Colonic mucosa (tissue), 4 donors: ENCODE measurements at regions not wholly inside any gene's neighbourhood (a gene's known extent, or its start where the extent isn't known, plus 50 kb on each side); places are given as distances from the start of the nearest gene placed in this dataset.

Source experiments
- DNase-seq: peaks from one replicate; pipeline ENCODE4 v3.0.0-alpha.2; 2020
- H3K27ac ChIP-seq: fragments of 200-600 bp; one replicate; pipeline ENCODE4 v1.8.0; 2021
- H3K27me3 ChIP-seq: fragments of 200-600 bp; one replicate; pipeline ENCODE4 v1.8.0; 2021
- H3K36me3 ChIP-seq: fragments of 200-600 bp; one replicate; pipeline ENCODE4 v1.8.0; 2021
- H3K4me1 ChIP-seq: fragments of 200-600 bp; one replicate; pipeline ENCODE4 v1.8.0; 2021; ENCODE audit warnings: mild to moderate bottlenecking
- H3K4me3 ChIP-seq: fragments of 200-600 bp; one replicate; pipeline ENCODE4 v1.8.0; 2021
- H3K9ac ChIP-seq, 2 donors: one replicate each; pipeline ENCODE4 v1.7.0; 2013; ENCODE audit warnings: control low read depth in 2 of 2, low read depth in 2 of 2, low read length in 2 of 2
- H3K9me3 ChIP-seq: fragments of 200-600 bp; one replicate; pipeline ENCODE4 v1.8.0; 2021
- intact Hi-C: fragments of 100-400 bp; cut with DNase I; formaldehyde crosslinking; loops from one replicate; pipeline ENCODE4 v1.14.1; 2022
- TF ChIP-seq, protein P1 (sequence below): fragments of 200-600 bp; IDR thresholded peaks from one replicate; pipeline ENCODE4 v1.8.0; 2022; ENCODE audit warnings: antibody characterized with exemption, mild to moderate bottlenecking
- donor health status: healthy.
- donor health status: DM: no; HTN: no; CAD: no.
- donor health status: DM: no; HTN: no; CAD: no.

DNA sequence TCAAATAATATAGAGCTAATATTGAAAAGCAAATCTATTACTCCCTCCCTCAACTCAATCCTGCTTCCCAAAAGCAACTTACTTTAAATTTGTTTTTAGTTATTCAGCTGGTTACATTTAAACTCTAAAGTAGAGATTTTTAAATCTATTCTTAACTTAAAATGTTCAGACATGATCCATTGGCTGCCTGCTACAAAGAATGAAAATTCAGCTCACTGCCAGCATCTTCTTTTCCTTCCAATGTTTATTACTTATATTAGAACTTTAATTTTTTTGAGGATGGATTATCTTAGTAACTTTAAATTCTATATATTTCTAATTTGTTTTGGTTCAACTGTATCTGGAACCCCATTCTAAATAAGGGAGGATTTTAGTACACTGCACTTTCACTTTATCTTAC is 163.2 kb downstream of the TMEM167A start:
- Histone ChIP-seq H3K4me1 (no peaks in the 10 kb centered on the region), H3K36me3 (no peaks in the 10 kb centered on the region), H3K27me3 (no peaks in the 10 kb centered on the region), H3K4me3 (no peak overlapping the region), H3K9ac (no peak overlapping the region), H3K27ac (no peak overlapping the region), H3K9me3 (no peaks in the 10 kb centered on the region)
- intact Hi-C loops = no loop called here
- TF ChIP-seq, protein P1, sequence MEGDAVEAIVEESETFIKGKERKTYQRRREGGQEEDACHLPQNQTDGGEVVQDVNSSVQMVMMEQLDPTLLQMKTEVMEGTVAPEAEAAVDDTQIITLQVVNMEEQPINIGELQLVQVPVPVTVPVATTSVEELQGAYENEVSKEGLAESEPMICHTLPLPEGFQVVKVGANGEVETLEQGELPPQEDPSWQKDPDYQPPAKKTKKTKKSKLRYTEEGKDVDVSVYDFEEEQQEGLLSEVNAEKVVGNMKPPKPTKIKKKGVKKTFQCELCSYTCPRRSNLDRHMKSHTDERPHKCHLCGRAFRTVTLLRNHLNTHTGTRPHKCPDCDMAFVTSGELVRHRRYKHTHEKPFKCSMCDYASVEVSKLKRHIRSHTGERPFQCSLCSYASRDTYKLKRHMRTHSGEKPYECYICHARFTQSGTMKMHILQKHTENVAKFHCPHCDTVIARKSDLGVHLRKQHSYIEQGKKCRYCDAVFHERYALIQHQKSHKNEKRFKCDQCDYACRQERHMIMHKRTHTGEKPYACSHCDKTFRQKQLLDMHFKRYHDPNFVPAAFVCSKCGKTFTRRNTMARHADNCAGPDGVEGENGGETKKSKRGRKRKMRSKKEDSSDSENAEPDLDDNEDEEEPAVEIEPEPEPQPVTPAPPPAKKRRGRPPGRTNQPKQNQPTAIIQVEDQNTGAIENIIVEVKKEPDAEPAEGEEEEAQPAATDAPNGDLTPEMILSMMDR = no peak
- no peak for DNase-seq

DNA sequence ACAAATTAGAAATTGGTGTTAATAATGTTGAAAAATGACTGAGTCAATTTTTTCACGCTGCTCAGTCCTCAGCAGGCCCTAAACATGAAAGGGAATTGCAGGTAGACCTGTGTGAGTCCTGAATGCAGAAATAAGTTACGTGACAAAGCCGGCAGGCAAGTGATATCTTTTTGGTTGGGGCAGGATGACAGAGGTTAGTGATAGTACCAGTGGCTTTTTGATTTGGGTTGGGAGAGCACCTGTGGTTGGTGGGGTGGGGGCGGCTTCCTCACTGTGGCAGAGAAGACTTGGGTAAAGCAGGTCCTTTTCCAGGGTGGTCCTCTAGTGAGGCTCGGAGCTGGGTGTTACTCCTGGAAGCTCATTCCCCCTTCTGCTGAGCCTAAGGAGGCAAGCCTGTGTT is 164.7 kb downstream of the TMEM167A start:
- H3K36me3 ChIP-seq = no peaks in the 10 kb centered on the region
- H3K27ac ChIP-seq = no peak overlapping the region
- no peaks in the 10 kb centered on the region for H3K4me1 ChIP-seq
- intact Hi-C loops = no loop called here
- DNase-seq = no peak
- TF ChIP-seq, protein P1 = no peak
- H3K9ac ChIP-seq = no peak overlapping the region
- no peak overlapping the region for H3K4me3 ChIP-seq
- no peaks in the 10 kb centered on the region for H3K9me3 ChIP-seq
- no peaks in the 10 kb centered on the region for H3K27me3 ChIP-seq

DNA sequence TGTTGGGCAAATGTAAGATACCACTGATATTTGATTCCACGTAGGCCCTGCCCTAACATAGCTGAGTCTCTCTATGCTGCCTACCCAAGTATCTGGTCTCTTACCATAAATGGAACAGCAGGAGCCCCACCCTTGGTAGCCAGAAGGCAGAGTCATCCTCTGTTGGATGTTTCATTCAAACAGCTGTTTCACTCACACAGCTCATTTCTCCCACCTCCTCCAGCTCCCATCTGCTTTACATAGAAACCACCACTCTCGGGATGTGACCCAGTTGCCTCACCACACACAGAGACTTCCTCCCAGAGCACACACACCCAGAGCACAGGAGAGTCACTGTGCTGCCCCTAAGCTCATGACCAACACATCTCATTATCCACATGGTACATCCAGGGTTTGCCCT is 165.3 kb downstream of the TMEM167A start:
- H3K9me3 ChIP-seq = no peaks in the 10 kb centered on the region
- H3K27me3 ChIP-seq = no peaks in the 10 kb centered on the region
- no peak for DNase-seq
- no peaks in the 10 kb centered on the region for H3K36me3 ChIP-seq
- intact Hi-C loops = no loop called here
- no peaks in the 10 kb centered on the region for H3K4me1 ChIP-seq
- no peak overlapping the region for H3K27ac ChIP-seq
- TF ChIP-seq, protein P1 = no peak
- no peak overlapping the region for H3K4me3 ChIP-seq
- H3K9ac ChIP-seq = no peak overlapping the region

DNA sequence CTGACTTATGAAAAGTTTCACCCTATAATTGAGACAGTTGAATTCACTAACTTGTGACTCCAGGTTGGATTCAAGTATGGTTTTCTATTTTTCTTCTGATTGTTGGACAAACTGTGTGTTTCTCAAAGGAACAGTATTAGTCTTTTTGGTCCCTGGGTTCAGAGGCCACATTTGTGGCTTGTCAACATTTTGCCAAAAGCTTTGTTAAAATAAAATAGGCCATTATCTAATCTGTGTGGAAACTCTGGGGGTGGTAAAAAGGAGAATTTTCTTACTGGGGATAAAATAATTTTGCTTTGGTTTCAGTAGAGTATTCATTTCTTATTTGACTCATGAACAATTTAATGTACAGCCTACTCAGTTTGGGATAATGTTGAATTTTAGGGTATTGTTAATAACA is 166.3 kb downstream of the TMEM167A start:
- no peaks in the 10 kb centered on the region for H3K4me1 ChIP-seq
- intact Hi-C loops = no loop called here

DNA sequence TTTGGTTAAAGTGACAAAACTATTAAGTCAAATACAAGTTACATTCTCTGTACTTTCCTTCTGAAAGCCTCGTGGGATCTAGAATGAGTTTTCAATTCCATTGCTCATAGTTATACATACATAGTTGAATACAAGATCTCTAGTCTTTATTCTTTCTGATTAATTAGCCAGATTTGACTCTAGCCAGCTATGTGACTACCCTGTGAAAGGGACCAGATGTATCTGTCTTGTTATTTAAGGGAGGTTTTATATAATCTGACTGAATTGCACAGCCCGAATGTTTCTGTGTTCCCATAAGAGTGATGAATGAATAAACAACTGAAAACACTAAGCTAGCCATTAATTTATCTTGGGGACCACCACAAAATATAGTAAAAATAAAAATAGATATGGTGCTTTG is 166.7 kb downstream of the TMEM167A start:
- DNase-seq = no peak
- TF ChIP-seq, protein P1 = no peak
- Histone ChIP-seq H3K36me3 (no peaks in the 10 kb centered on the region), H3K27me3 (no peaks in the 10 kb centered on the region), H3K27ac (no peak overlapping the region), H3K9ac (no peak overlapping the region), H3K4me1 (no peaks in the 10 kb centered on the region), H3K9me3 (no peaks in the 10 kb centered on the region), H3K4me3 (no peak overlapping the region)
- intact Hi-C loops = no loop called here

More for the DNA sequence above, 166.3 kb downstream of the TMEM167A start:
- TF ChIP-seq, protein P1 = no peak
- no peak overlapping the region for H3K27ac ChIP-seq
- H3K4me3 ChIP-seq = no peak overlapping the region
- no peaks in the 10 kb centered on the region for H3K36me3 ChIP-seq
- H3K9me3 ChIP-seq = no peaks in the 10 kb centered on the region
- no peak for DNase-seq
- H3K27me3 ChIP-seq = no peaks in the 10 kb centered on the region
- no peak overlapping the region for H3K9ac ChIP-seq

DNA sequence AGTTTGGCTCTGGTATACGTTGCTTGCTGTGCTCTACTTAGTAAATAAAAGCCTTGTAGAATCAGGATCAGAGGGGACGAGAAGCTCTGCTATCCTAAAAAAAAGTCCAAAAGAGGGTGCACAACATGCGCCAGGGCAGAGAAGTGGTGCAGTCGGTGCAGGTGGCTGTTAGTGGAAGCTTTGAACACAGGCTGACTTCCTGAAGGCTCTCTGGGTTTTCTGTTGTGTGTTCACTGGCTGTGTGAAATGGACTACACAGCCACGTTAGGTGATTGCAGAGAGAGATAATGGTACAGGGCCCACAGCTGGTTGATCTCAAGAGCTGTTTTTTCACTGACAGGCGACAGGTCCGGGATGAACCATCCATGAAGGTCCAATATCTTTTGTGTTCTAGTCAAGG is 167.4 kb downstream of the TMEM167A start:
- TF ChIP-seq, protein P1 = no peak
- H3K4me1 ChIP-seq = no peaks in the 10 kb centered on the region
- H3K27ac ChIP-seq = no peak overlapping the region
- H3K9ac ChIP-seq = no peak overlapping the region
- no peaks in the 10 kb centered on the region for H3K27me3 ChIP-seq
- H3K36me3 ChIP-seq = no peaks in the 10 kb centered on the region
- no peaks in the 10 kb centered on the region for H3K9me3 ChIP-seq
- no peak overlapping the region for H3K4me3 ChIP-seq
- DNase-seq = no peak
- intact Hi-C loops = no loop called here
